ENCODE measurements at regions not wholly inside any gene's neighbourhood (a gene's known extent, or its start where the extent isn't known, plus 50 kb on each side); places are given as distances from the start of the nearest gene placed in this dataset.

- Histone ChIP-seq H3K9ac (ENCODE audit: low read length) (no peak overlapping the region), H3K9me3 (ENCODE audit: low read length) (no peaks in the 10 kb centered on the region), H3K4me2 (ENCODE audit: low read length) (no peak overlapping the region), H3F3A (ENCODE audit: insufficient read depth, low read length, poor library complexity, severe bottlenecking) (no peaks in the 10 kb centered on the region), H3K27me3 (ENCODE audit: insufficient read depth, low read depth, low read length) (no peaks in the 10 kb centered on the region), H3K4me3 (ENCODE audit: low read length) (no peak overlapping the region), H4K20me1 (ENCODE audit: insufficient read depth) (no peaks in the 10 kb centered on the region), H3K79me2 (replicated peaks; ENCODE audit: insufficient read depth, low read length) (no peaks in the 10 kb centered on the region), H2AFZ (ENCODE audit: low read depth, low read length) (no peak overlapping the region), H3K9me2 (ENCODE audit: insufficient read depth, low read length) (no peaks in the 10 kb centered on the region), H3K27ac (ENCODE audit: low read length) (no peak overlapping the region), H3K36me3 (ENCODE audit: insufficient read depth, low read length) (no peaks in the 10 kb centered on the region)
- TF ChIP-seq EZH2 (IDR thresholded peaks at IDR 0.05; ENCODE audit: borderline replicate concordance, insufficient read depth, low read length, poor library complexity, severe bottlenecking) (no peak), MXI1 (conservative IDR thresholded peaks at IDR 0.05; ENCODE audit: poor library complexity, severe bottlenecking) (no peak), RAD21 (conservative IDR thresholded peaks at IDR 0.05) (no peak), TAF1 (IDR thresholded peaks at IDR 0.05; ENCODE audit: low read depth) (no peak), EP300 (conservative IDR thresholded peaks at IDR 0.05; ENCODE audit: poor library complexity, severe bottlenecking) (no peak), SMC3 (conservative IDR thresholded peaks at IDR 0.05; ENCODE audit: poor library complexity) (no peak), REST (IDR thresholded peaks at IDR 0.05; ENCODE audit: borderline replicate concordance) (no peak), POLR2AphosphoS5 (IDR thresholded peaks at IDR 0.05) (no peak)
- TF ChIP-seq, protein P1, sequence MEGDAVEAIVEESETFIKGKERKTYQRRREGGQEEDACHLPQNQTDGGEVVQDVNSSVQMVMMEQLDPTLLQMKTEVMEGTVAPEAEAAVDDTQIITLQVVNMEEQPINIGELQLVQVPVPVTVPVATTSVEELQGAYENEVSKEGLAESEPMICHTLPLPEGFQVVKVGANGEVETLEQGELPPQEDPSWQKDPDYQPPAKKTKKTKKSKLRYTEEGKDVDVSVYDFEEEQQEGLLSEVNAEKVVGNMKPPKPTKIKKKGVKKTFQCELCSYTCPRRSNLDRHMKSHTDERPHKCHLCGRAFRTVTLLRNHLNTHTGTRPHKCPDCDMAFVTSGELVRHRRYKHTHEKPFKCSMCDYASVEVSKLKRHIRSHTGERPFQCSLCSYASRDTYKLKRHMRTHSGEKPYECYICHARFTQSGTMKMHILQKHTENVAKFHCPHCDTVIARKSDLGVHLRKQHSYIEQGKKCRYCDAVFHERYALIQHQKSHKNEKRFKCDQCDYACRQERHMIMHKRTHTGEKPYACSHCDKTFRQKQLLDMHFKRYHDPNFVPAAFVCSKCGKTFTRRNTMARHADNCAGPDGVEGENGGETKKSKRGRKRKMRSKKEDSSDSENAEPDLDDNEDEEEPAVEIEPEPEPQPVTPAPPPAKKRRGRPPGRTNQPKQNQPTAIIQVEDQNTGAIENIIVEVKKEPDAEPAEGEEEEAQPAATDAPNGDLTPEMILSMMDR (IDR thresholded peaks at IDR 0.05; ENCODE audit: poor library complexity, severe bottlenecking) = no peak
These were observed 638.1 kb upstream of the CNTNAP2 start for GRCh38 chr7:145478541-145478940.

GRCh38 chr7:145474009-145474686 is 638.3 kb upstream of the TPK1 start:
- H2AFZ ChIP-seq (ENCODE audit: low read depth, low read length) = no peak overlapping the region
- H3F3A ChIP-seq (ENCODE audit: insufficient read depth, low read length, poor library complexity, severe bottlenecking) = no peaks in the 10 kb centered on the region

More at GRCh38 chr7:145474009-145474686, 638.3 kb upstream of the TPK1 start:
- Histone ChIP-seq H3K4me3 (ENCODE audit: low read length) (no peak overlapping the region), H3K36me3 (ENCODE audit: insufficient read depth, low read length) (no peaks in the 10 kb centered on the region), H3K9me3 (ENCODE audit: low read length) (no peaks in the 10 kb centered on the region), H3K9ac (ENCODE audit: low read length) (no peak overlapping the region), H3K9me2 (ENCODE audit: insufficient read depth, low read length) (no peaks in the 10 kb centered on the region), H4K20me1 (ENCODE audit: insufficient read depth) (no peaks in the 10 kb centered on the region), H3K4me2 (ENCODE audit: low read length) (no peak overlapping the region), H3K27me3 (ENCODE audit: insufficient read depth, low read depth, low read length) (no peaks in the 10 kb centered on the region), H3K27ac (ENCODE audit: low read length) (no peak overlapping the region), H3K79me2 (replicated peaks; ENCODE audit: insufficient read depth, low read length) (no peaks in the 10 kb centered on the region)
- TF ChIP-seq POLR2AphosphoS5 (IDR thresholded peaks at IDR 0.05) (no peak), RAD21 (conservative IDR thresholded peaks at IDR 0.05) (no peak), MXI1 (conservative IDR thresholded peaks at IDR 0.05; ENCODE audit: poor library complexity, severe bottlenecking) (no peak), SMC3 (conservative IDR thresholded peaks at IDR 0.05; ENCODE audit: poor library complexity) (no peak), TAF1 (IDR thresholded peaks at IDR 0.05; ENCODE audit: low read depth) (no peak), EP300 (conservative IDR thresholded peaks at IDR 0.05; ENCODE audit: poor library complexity, severe bottlenecking) (no peak), REST (IDR thresholded peaks at IDR 0.05; ENCODE audit: borderline replicate concordance) (no peak), EZH2 (IDR thresholded peaks at IDR 0.05; ENCODE audit: borderline replicate concordance, insufficient read depth, low read length, poor library complexity, severe bottlenecking) (no peak)
- TF ChIP-seq, protein P1 (IDR thresholded peaks at IDR 0.05; ENCODE audit: poor library complexity, severe bottlenecking) = no peak

Measured in neural cell (in vitro differentiated cells).